ENCODE measurements at regions not wholly inside any gene's neighbourhood (a gene's known extent, or its start where the extent isn't known, plus 50 kb on each side); places are given as distances from the start of the nearest gene placed in this dataset.

DNA sequence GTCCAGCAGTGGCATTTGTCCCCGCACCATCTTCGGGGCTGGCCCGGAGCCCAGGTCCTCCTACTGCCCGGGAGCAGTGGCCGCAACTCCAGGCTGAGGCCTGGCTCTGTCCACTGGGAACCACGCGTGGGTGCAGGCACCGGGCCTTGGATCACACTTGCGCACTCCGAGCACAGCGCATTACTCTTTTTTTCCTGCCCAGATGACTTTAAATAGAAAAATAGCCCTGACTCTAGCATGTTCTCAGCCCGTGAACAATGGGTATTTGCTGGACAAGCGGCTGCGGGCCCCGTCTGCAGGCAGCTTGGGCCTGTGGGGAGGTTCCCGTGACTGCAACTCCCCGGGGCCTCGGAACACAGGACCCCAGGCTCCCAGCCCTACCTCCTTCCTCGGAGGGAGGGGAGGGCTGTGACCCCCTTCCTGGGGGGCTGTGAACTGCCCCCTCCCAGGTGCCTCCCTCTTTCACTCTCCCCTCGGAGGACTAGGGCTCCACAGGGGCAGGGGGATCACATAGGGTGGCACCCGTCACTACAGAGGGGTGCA is 162.2 kb downstream of the TBXT start:
- Histone ChIP-seq H3K9me2 (replicated peaks; ENCODE audit: insufficient read depth, low read length) (no peaks in the 10 kb centered on the region), H3K4me1 (ENCODE audit: low read length) (no peaks in the 10 kb centered on the region), H3K9ac (ENCODE audit: low read length) (no peak overlapping the region), H3K9me3 (ENCODE audit: low read length) (no peaks in the 10 kb centered on the region), H3K36me3 (ENCODE audit: insufficient read depth, low read length) (no peaks in the 10 kb centered on the region), H3K4me2 (ENCODE audit: low read depth, low read length, poor library complexity, severe bottlenecking) (no peak overlapping the region), H4K20me1 (ENCODE audit: insufficient read depth, low read depth, low read length) (no peaks in the 10 kb centered on the region), H2AFZ (ENCODE audit: low read length) (no peak overlapping the region), H3K4me3 (ENCODE audit: low read length) (no peak overlapping the region), H3K27me3 (ENCODE audit: low read length) (no peaks in the 10 kb centered on the region), H3K27ac (ENCODE audit: low read length) (no peak overlapping the region), H3K79me2 (ENCODE audit: low read length) (no peaks in the 10 kb centered on the region)
- DNase-seq = no peak

DNA sequence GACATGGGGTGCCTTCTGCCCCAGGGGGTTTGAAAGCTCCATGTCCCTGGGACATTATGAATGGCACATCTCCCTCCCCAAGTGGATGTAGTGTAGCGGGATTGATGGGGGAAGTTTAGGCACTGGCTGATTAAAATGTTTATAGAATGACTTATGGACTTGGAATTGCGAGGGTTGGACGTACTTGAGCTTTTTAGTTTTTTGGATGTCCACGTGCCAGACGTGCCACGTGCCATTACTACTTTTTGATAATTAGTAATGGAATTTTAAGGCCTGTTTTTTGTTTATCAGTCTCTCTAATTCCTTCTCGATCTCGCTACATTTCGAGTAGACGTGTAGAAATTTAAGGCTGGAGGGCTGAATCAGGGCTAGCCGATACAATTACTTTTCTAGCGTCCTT is 162.8 kb downstream of the TBXT start:
- no peak overlapping the region for H3K4me3 ChIP-seq (ENCODE audit: low read length)
- H3K27ac ChIP-seq (ENCODE audit: low read length) = no peak overlapping the region
- H3K9me3 ChIP-seq (ENCODE audit: low read length) = no peaks in the 10 kb centered on the region
- no peaks in the 10 kb centered on the region for H3K79me2 ChIP-seq (ENCODE audit: low read length)
- H3K27me3 ChIP-seq (ENCODE audit: low read length) = no peaks in the 10 kb centered on the region
- DNase-seq = no peak
- H3K4me2 ChIP-seq (ENCODE audit: low read depth, low read length, poor library complexity, severe bottlenecking) = no peak overlapping the region
- no peaks in the 10 kb centered on the region for H4K20me1 ChIP-seq (ENCODE audit: insufficient read depth, low read depth, low read length)
- H3K4me1 ChIP-seq (ENCODE audit: low read length) = no peaks in the 10 kb centered on the region
- no peaks in the 10 kb centered on the region for H3K36me3 ChIP-seq (ENCODE audit: insufficient read depth, low read length)
- H3K9me2 ChIP-seq (replicated peaks; ENCODE audit: insufficient read depth, low read length) = no peaks in the 10 kb centered on the region
- no peak overlapping the region for H3K9ac ChIP-seq (ENCODE audit: low read length)
- H2AFZ ChIP-seq (ENCODE audit: low read length) = no peak overlapping the region

GRCh38 chr6:166004471-166004870 is 163.2 kb downstream of the TBXT start:
- Histone ChIP-seq H3K27ac (ENCODE audit: low read length) (no peak overlapping the region), H3K9me2 (replicated peaks; ENCODE audit: insufficient read depth, low read length) (no peaks in the 10 kb centered on the region), H3K4me1 (ENCODE audit: low read length) (no peaks in the 10 kb centered on the region), H2AFZ (ENCODE audit: low read length) (no peak overlapping the region), H4K20me1 (ENCODE audit: insufficient read depth, low read depth, low read length) (no peaks in the 10 kb centered on the region), H3K4me2 (ENCODE audit: low read depth, low read length, poor library complexity, severe bottlenecking) (no peak overlapping the region), H3K9ac (ENCODE audit: low read length) (no peak overlapping the region), H3K36me3 (ENCODE audit: insufficient read depth, low read length) (no peaks in the 10 kb centered on the region), H3K79me2 (ENCODE audit: low read length) (no peaks in the 10 kb centered on the region), H3K9me3 (ENCODE audit: low read length) (no peaks in the 10 kb centered on the region), H3K27me3 (ENCODE audit: low read length) (no peaks in the 10 kb centered on the region), H3K4me3 (ENCODE audit: low read length) (no peak overlapping the region)
- DNase-seq = no peak

- Histone ChIP-seq H3K9ac (ENCODE audit: low read length) (no peak overlapping the region), H3K27me3 (ENCODE audit: low read length) (no peaks in the 10 kb centered on the region), H3K27ac (ENCODE audit: low read length) (no peak overlapping the region), H3K9me3 (ENCODE audit: low read length) (no peaks in the 10 kb centered on the region), H2AFZ (ENCODE audit: low read length) (no peak overlapping the region), H3K9me2 (replicated peaks; ENCODE audit: insufficient read depth, low read length) (no peaks in the 10 kb centered on the region), H3K36me3 (ENCODE audit: insufficient read depth, low read length) (no peaks in the 10 kb centered on the region), H3K4me3 (ENCODE audit: low read length) (no peak overlapping the region), H3K79me2 (ENCODE audit: low read length) (no peaks in the 10 kb centered on the region), H3K4me1 (ENCODE audit: low read length) (no peaks in the 10 kb centered on the region), H3K4me2 (ENCODE audit: low read depth, low read length, poor library complexity, severe bottlenecking) (no peak overlapping the region), H4K20me1 (ENCODE audit: insufficient read depth, low read depth, low read length) (no peaks in the 10 kb centered on the region)
- DNase-seq = no peak
These were observed 164.1 kb downstream of the TBXT start for GRCh38 chr6:166003569-166003968.

- H3K27me3 ChIP-seq (ENCODE audit: low read length) = no peaks in the 10 kb centered on the region
- H3K4me3 ChIP-seq (ENCODE audit: low read length) = no peak overlapping the region
- H3K27ac ChIP-seq (ENCODE audit: low read length) = no peak overlapping the region
- no peak overlapping the region for H3K9ac ChIP-seq (ENCODE audit: low read length)
- no peaks in the 10 kb centered on the region for H3K79me2 ChIP-seq (ENCODE audit: low read length)
- H3K9me3 ChIP-seq (ENCODE audit: low read length) = no peaks in the 10 kb centered on the region
- no peaks in the 10 kb centered on the region for H4K20me1 ChIP-seq (ENCODE audit: insufficient read depth, low read depth, low read length)
- H3K36me3 ChIP-seq (ENCODE audit: insufficient read depth, low read length) = no peaks in the 10 kb centered on the region
- no peak for DNase-seq
- no peaks in the 10 kb centered on the region for H3K4me1 ChIP-seq (ENCODE audit: low read length)
- H3K9me2 ChIP-seq (replicated peaks; ENCODE audit: insufficient read depth, low read length) = no peaks in the 10 kb centered on the region
- no peak overlapping the region for H3K4me2 ChIP-seq (ENCODE audit: low read depth, low read length, poor library complexity, severe bottlenecking)
- H2AFZ ChIP-seq (ENCODE audit: low read length) = peak overlapping the region; percentile 36; the same call in 1 of the 2 replicates
These were observed 166.3 kb downstream of the TBXT start for GRCh38 chr6:166001359-166001758.

DNA sequence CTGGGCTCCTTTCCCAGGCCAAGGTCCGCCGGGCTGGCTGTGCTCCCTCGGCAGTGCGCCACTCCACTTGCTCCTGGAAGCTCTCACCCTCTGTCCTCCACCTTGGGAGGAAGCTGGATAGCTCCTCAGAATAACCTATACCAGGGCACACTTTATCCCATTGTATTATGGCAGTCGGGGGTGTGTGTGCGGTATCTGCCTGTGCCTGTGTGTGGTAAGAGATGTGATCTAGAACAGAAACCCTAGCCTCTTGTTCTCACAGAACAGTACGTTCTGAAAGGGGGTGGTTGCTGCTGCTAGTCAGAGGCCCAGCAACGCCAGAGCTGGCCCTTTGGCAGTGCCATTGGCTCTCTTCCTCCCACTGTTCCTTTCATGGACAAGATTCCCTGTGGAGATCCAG is 168.4 kb downstream of the TBXT start:
- H2AFZ ChIP-seq (ENCODE audit: low read length) = no peak overlapping the region
- no peaks in the 10 kb centered on the region for H3K9me2 ChIP-seq (replicated peaks; ENCODE audit: insufficient read depth, low read length)
- no peak overlapping the region for H3K4me2 ChIP-seq (ENCODE audit: low read depth, low read length, poor library complexity, severe bottlenecking)
- H3K4me3 ChIP-seq (ENCODE audit: low read length) = no peak overlapping the region
- no peaks in the 10 kb centered on the region for H3K9me3 ChIP-seq (ENCODE audit: low read length)
- no peaks in the 10 kb centered on the region for H3K36me3 ChIP-seq (ENCODE audit: insufficient read depth, low read length)
- no peak overlapping the region for H3K27ac ChIP-seq (ENCODE audit: low read length)
- no peak overlapping the region for H3K9ac ChIP-seq (ENCODE audit: low read length)
- no peaks in the 10 kb centered on the region for H3K79me2 ChIP-seq (ENCODE audit: low read length)
- no peaks in the 10 kb centered on the region for H3K27me3 ChIP-seq (ENCODE audit: low read length)
- no peaks in the 10 kb centered on the region for H4K20me1 ChIP-seq (ENCODE audit: insufficient read depth, low read depth, low read length)
- no peak for DNase-seq
- no peaks in the 10 kb centered on the region for H3K4me1 ChIP-seq (ENCODE audit: low read length)

DNA sequence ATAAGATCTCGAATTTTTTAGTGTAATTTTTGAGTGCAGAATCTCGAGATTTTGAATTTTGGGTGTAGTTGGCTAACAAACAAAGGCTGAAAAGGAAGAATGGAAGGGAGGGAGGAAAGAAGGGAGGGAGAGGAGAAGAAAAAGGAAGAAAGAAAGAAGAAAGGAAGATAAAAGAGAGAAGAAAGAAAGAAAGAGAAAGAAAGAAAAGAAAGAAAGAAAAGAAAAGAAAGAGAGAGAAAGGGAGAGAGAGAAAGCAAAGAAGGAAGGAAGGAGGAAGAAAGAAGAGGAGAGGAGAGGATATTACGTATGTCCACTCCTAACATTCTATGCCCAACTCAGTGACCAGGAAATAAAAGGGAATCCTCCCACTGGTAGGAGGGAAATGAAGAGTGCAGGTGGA is 169.6 kb downstream of the TBXT start:
- no peaks in the 10 kb centered on the region for H3K36me3 ChIP-seq (ENCODE audit: insufficient read depth, low read length)
- no peaks in the 10 kb centered on the region for H3K27me3 ChIP-seq (ENCODE audit: low read length)
- no peaks in the 10 kb centered on the region for H3K4me1 ChIP-seq (ENCODE audit: low read length)
- H3K79me2 ChIP-seq (ENCODE audit: low read length) = no peaks in the 10 kb centered on the region
- H3K9ac ChIP-seq (ENCODE audit: low read length) = no peak overlapping the region
- H3K27ac ChIP-seq (ENCODE audit: low read length) = no peak overlapping the region
- no peaks in the 10 kb centered on the region for H3K9me2 ChIP-seq (replicated peaks; ENCODE audit: insufficient read depth, low read length)
- no peak overlapping the region for H3K4me3 ChIP-seq (ENCODE audit: low read length)
- H4K20me1 ChIP-seq (ENCODE audit: insufficient read depth, low read depth, low read length) = no peaks in the 10 kb centered on the region
- H3K4me2 ChIP-seq (ENCODE audit: low read depth, low read length, poor library complexity, severe bottlenecking) = no peak overlapping the region
- H2AFZ ChIP-seq (ENCODE audit: low read length) = no peak overlapping the region
- no peaks in the 10 kb centered on the region for H3K9me3 ChIP-seq (ENCODE audit: low read length)
- DNase-seq = no peak

GRCh38 chr6:165991341-165991740 is 176.3 kb downstream of the TBXT start:
- Histone ChIP-seq H3K9me2 (replicated peaks; ENCODE audit: insufficient read depth, low read length) (no peaks in the 10 kb centered on the region), H3K4me2 (ENCODE audit: low read depth, low read length, poor library complexity, severe bottlenecking) (no peak overlapping the region), H4K20me1 (ENCODE audit: insufficient read depth, low read depth, low read length) (no peaks in the 10 kb centered on the region), H3K27ac (ENCODE audit: low read length) (no peak overlapping the region), H2AFZ (ENCODE audit: low read length) (no peak overlapping the region), H3K36me3 (ENCODE audit: insufficient read depth, low read length) (no peaks in the 10 kb centered on the region), H3K4me1 (ENCODE audit: low read length) (no peaks in the 10 kb centered on the region), H3K9me3 (ENCODE audit: low read length) (no peaks in the 10 kb centered on the region), H3K27me3 (ENCODE audit: low read length) (no peaks in the 10 kb centered on the region), H3K79me2 (ENCODE audit: low read length) (no peaks in the 10 kb centered on the region), H3K4me3 (ENCODE audit: low read length) (no peak overlapping the region), H3K9ac (ENCODE audit: low read length) (no peak overlapping the region)
- DNase-seq = no peak

DNA sequence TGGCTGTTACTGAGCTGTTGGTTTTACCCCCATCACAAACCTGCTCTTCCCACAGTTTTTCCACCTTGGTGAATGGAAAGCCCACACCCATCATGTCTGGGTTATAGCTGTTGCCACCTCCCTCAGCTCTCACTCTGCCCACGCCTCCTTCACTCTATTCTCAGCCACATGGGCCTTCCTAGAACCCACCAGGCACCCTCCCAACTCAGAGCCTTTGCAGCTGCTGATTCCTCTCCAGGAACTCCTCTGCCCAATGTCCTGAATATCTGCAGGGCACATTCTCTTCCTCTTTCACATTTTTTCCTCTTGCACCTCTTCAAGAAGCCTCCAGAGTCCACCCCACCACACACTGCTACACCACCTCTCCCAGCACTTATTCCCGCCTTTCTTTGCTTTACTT is 177.4 kb downstream of the TBXT start:
- no peak for DNase-seq

More for the DNA sequence above, 177.4 kb downstream of the TBXT start:
- Histone ChIP-seq H4K20me1 (ENCODE audit: insufficient read depth, low read depth, low read length) (no peaks in the 10 kb centered on the region), H3K9me3 (ENCODE audit: low read length) (no peaks in the 10 kb centered on the region), H3K4me3 (ENCODE audit: low read length) (no peak overlapping the region), H3K27ac (ENCODE audit: low read length) (no peak overlapping the region), H3K4me1 (ENCODE audit: low read length) (no peaks in the 10 kb centered on the region), H3K9me2 (replicated peaks; ENCODE audit: insufficient read depth, low read length) (no peaks in the 10 kb centered on the region), H3K36me3 (ENCODE audit: insufficient read depth, low read length) (no peaks in the 10 kb centered on the region), H3K27me3 (ENCODE audit: low read length) (no peaks in the 10 kb centered on the region), H3K79me2 (ENCODE audit: low read length) (no peaks in the 10 kb centered on the region), H3K9ac (ENCODE audit: low read length) (no peak overlapping the region), H3K4me2 (ENCODE audit: low read depth, low read length, poor library complexity, severe bottlenecking) (no peak overlapping the region), H2AFZ (ENCODE audit: low read length) (no peak overlapping the region)
